ENCODE measurements at regions not wholly inside any gene's neighbourhood (a gene's known extent, or its start where the extent isn't known, plus 50 kb on each side); places are given as distances from the start of the nearest gene placed in this dataset.
"Not testable (repeated sequence)": the region's sequence is repeated elsewhere in the genome, so short reads cannot be mapped to it uniquely, and the experiment has no call there.

GRCh38 chr18:46179306-46179705 is 75.1 kb downstream of the HAUS1 start:
- DNase-seq = no peak
- intact Hi-C loops (cut with DNase I) = loop anchor here in 3 of 4 donors (10.0 kb wide), 3 partner anchors 85 to 335 kb away; no protein-coding TSS in a partner anchor
- Histone ChIP-seq H3K4me1 (ENCODE audit: control insufficient read depth, insufficient read depth, low read length) (peaks cover 5% of the 10 kb centered on the region), H3K27me3 (ENCODE audit: control insufficient read depth, insufficient read depth) (no peaks in the 10 kb centered on the region), H3K9me3 (ENCODE audit: control insufficient read depth, low read length) (no peaks in the 10 kb centered on the region), H3K27ac (ENCODE audit: low read length) (no peak overlapping the region), H3K4me3 (ENCODE audit: low read length) (no peak overlapping the region)
- WGBS = 94% methylated on average over 5 of the region's 5 CpGs
- ATAC-seq = no peak

GRCh38 chr18:46182633-46183358 is 78.6 kb downstream of the HAUS1 start:
- 18% methylated on average over 3 of the region's 3 CpGs for WGBS

GRCh38 chr18:46184296-46184695 is 80.1 kb downstream of the HAUS1 start:
- H3K4me3 ChIP-seq (ENCODE audit: low read length); intact Hi-C loops (cut with DNase I); DNase-seq; H3K4me1 ChIP-seq (ENCODE audit: control insufficient read depth, insufficient read depth, low read length); H3K27me3 ChIP-seq (ENCODE audit: control insufficient read depth, insufficient read depth); ATAC-seq; H3K9me3 ChIP-seq (ENCODE audit: control insufficient read depth, low read length); H3K27ac ChIP-seq (ENCODE audit: low read length): not testable (repeated sequence)
- 94% methylated on average over 9 of the region's 9 CpGs for WGBS

More at GRCh38 chr18:46182633-46183358, 78.6 kb downstream of the HAUS1 start:
- Histone ChIP-seq H3K4me1 (ENCODE audit: control insufficient read depth, insufficient read depth, low read length) (peaks cover 4% of the 10 kb centered on the region), H3K27ac (ENCODE audit: low read length) (no peak overlapping the region), H3K27me3 (ENCODE audit: control insufficient read depth, insufficient read depth) (no peaks in the 10 kb centered on the region), H3K4me3 (ENCODE audit: low read length) (no peak overlapping the region), H3K9me3 (ENCODE audit: control insufficient read depth, low read length) (no peaks in the 10 kb centered on the region)
- intact Hi-C loops (cut with DNase I) = no loop called here
- DNase-seq (no peak), ATAC-seq (peak in 1 of 2 donors; percentile 56)

- 70% methylated on average over 1 of the region's 1 CpG for WGBS
- DNase-seq (no peak), ATAC-seq (no peak)
- intact Hi-C loops (cut with DNase I) = no loop called here
- peaks cover 3% of the 10 kb centered on the region for H3K4me1 ChIP-seq (ENCODE audit: control insufficient read depth, insufficient read depth, low read length)
- no peaks in the 10 kb centered on the region for H3K27me3 ChIP-seq (ENCODE audit: control insufficient read depth, insufficient read depth)
- H3K9me3 ChIP-seq (ENCODE audit: control insufficient read depth, low read length) = no peaks in the 10 kb centered on the region
- no peak overlapping the region for H3K27ac ChIP-seq (ENCODE audit: low read length)
- H3K4me3 ChIP-seq (ENCODE audit: low read length) = no peak overlapping the region
These were observed 80.5 kb downstream of the HAUS1 start for GRCh38 chr18:46184727-46185126.

GRCh38 chr18:46190667-46191066 is 86.5 kb downstream of the HAUS1 start:
- H3K4me1 ChIP-seq (ENCODE audit: control insufficient read depth, insufficient read depth, low read length) = peaks cover 9% of the 10 kb centered on the region
- no peak overlapping the region for H3K4me3 ChIP-seq (ENCODE audit: low read length)
- intact Hi-C loops (cut with DNase I) = no loop called here
- no peak overlapping the region for H3K27ac ChIP-seq (ENCODE audit: low read length)
- 71% methylated on average over 2 of the region's 2 CpGs for WGBS
- no peaks in the 10 kb centered on the region for H3K27me3 ChIP-seq (ENCODE audit: control insufficient read depth, insufficient read depth)
- DNase-seq (no peak), ATAC-seq (no peak)
- no peaks in the 10 kb centered on the region for H3K9me3 ChIP-seq (ENCODE audit: control insufficient read depth, low read length)

GRCh38 chr18:46196627-46197243 is 92.5 kb downstream of the HAUS1 start:
- no peaks in the 10 kb centered on the region for H3K9me3 ChIP-seq (ENCODE audit: control insufficient read depth, low read length)
- no peak overlapping the region for H3K4me3 ChIP-seq (ENCODE audit: low read length)
- DNase-seq (no peak), ATAC-seq (no peak)
- peaks cover 5% of the 10 kb centered on the region for H3K4me1 ChIP-seq (ENCODE audit: control insufficient read depth, insufficient read depth, low read length)
- WGBS = 73% methylated on average over 4 of the region's 4 CpGs
- no peaks in the 10 kb centered on the region for H3K27me3 ChIP-seq (ENCODE audit: control insufficient read depth, insufficient read depth)
- intact Hi-C loops (cut with DNase I) = no loop called here
- H3K27ac ChIP-seq (ENCODE audit: low read length) = no peak overlapping the region

GRCh38 chr18:46199515-46200147 is 95.4 kb downstream of the HAUS1 start:
- Histone ChIP-seq H3K9me3 (ENCODE audit: control insufficient read depth, low read length) (no peaks in the 10 kb centered on the region), H3K4me3 (ENCODE audit: low read length) (no peak overlapping the region), H3K4me1 (ENCODE audit: control insufficient read depth, insufficient read depth, low read length) (peaks cover 5% of the 10 kb centered on the region), H3K27ac (ENCODE audit: low read length) (no peak overlapping the region), H3K27me3 (ENCODE audit: control insufficient read depth, insufficient read depth) (no peaks in the 10 kb centered on the region)
- peak in 1 of 2 donors; percentile 48 for ATAC-seq
- intact Hi-C loops (cut with DNase I) = no loop called here
- no peak for DNase-seq
- WGBS = 85% methylated on average over 8 of the region's 8 CpGs

GRCh38 chr18:46200178-46201055 is 96.2 kb downstream of the HAUS1 start:
- 88% methylated on average over 11 of the region's 11 CpGs for WGBS
- H3K27ac ChIP-seq (ENCODE audit: low read length); H3K27me3 ChIP-seq (ENCODE audit: control insufficient read depth, insufficient read depth); H3K4me3 ChIP-seq (ENCODE audit: low read length); intact Hi-C loops (cut with DNase I); DNase-seq; H3K9me3 ChIP-seq (ENCODE audit: control insufficient read depth, low read length); ATAC-seq; H3K4me1 ChIP-seq (ENCODE audit: control insufficient read depth, insufficient read depth, low read length): not testable (repeated sequence)

- Histone ChIP-seq H3K4me3 (ENCODE audit: low read length) (no peak overlapping the region), H3K27ac (ENCODE audit: low read length) (no peak overlapping the region), H3K27me3 (ENCODE audit: control insufficient read depth, insufficient read depth) (no peaks in the 10 kb centered on the region), H3K9me3 (ENCODE audit: control insufficient read depth, low read length) (no peaks in the 10 kb centered on the region), H3K4me1 (ENCODE audit: control insufficient read depth, insufficient read depth, low read length) (peaks cover 4% of the 10 kb centered on the region)
- intact Hi-C loops (cut with DNase I) = no loop called here
- no peak for ATAC-seq
- no peak for DNase-seq
These were observed 100.0 kb downstream of the HAUS1 start for GRCh38 chr18:46204143-46204542.

- intact Hi-C loops (cut with DNase I) = no loop called here
- DNase-seq = no peak
- no peaks in the 10 kb centered on the region for H3K4me1 ChIP-seq (ENCODE audit: control insufficient read depth, insufficient read depth, low read length)
- H3K9me3 ChIP-seq (ENCODE audit: control insufficient read depth, low read length) = no peaks in the 10 kb centered on the region
- no peaks in the 10 kb centered on the region for H3K27me3 ChIP-seq (ENCODE audit: control insufficient read depth, insufficient read depth)
- 66% methylated on average over 1 of the region's 1 CpG for WGBS
- no peak overlapping the region for H3K27ac ChIP-seq (ENCODE audit: low read length)
- ATAC-seq = no peak
- H3K4me3 ChIP-seq (ENCODE audit: low read length) = no peak overlapping the region
These were observed 103.8 kb downstream of the HAUS1 start for GRCh38 chr18:46207985-46208384.

- no peaks in the 10 kb centered on the region for H3K27me3 ChIP-seq (ENCODE audit: control insufficient read depth, insufficient read depth)
- intact Hi-C loops (cut with DNase I) = no loop called here
- no peak for ATAC-seq
- no peaks in the 10 kb centered on the region for H3K9me3 ChIP-seq (ENCODE audit: control insufficient read depth, low read length)
- H3K27ac ChIP-seq (ENCODE audit: low read length) = no peak overlapping the region
- H3K4me1 ChIP-seq (ENCODE audit: control insufficient read depth, insufficient read depth, low read length) = no peaks in the 10 kb centered on the region
- H3K4me3 ChIP-seq (ENCODE audit: low read length) = no peak overlapping the region
- DNase-seq = no peak
These were observed 105.0 kb downstream of the HAUS1 start for GRCh38 chr18:46209161-46209560.

All from right cardiac atrium (tissue), 5 donors.